ENCODE measurements at regions not wholly inside any gene's neighbourhood (a gene's known extent, or its start where the extent isn't known, plus 50 kb on each side); places are given as distances from the start of the nearest gene placed in this dataset.

DNA sequence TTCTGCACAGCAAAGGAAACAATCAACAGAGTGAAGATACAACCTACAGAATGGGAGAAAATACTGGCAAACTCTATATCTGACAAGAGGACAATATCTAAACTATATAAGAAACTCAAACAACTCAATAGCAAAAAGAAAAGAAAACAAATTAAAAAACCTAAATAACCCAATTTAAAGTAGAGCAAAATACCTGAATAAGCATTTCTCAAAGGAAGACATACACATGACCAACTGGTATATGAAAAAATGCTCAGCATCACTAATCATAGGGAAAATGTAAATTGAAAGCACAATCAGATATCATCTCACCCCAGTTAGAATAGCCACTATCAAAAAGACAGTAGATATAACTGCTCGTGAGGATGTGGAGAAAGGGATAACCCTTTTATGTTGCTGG, 87.8 kb upstream of the FOXA2 start:
- TF ChIP-seq, protein P1, sequence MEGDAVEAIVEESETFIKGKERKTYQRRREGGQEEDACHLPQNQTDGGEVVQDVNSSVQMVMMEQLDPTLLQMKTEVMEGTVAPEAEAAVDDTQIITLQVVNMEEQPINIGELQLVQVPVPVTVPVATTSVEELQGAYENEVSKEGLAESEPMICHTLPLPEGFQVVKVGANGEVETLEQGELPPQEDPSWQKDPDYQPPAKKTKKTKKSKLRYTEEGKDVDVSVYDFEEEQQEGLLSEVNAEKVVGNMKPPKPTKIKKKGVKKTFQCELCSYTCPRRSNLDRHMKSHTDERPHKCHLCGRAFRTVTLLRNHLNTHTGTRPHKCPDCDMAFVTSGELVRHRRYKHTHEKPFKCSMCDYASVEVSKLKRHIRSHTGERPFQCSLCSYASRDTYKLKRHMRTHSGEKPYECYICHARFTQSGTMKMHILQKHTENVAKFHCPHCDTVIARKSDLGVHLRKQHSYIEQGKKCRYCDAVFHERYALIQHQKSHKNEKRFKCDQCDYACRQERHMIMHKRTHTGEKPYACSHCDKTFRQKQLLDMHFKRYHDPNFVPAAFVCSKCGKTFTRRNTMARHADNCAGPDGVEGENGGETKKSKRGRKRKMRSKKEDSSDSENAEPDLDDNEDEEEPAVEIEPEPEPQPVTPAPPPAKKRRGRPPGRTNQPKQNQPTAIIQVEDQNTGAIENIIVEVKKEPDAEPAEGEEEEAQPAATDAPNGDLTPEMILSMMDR (IDR thresholded peaks at IDR 0.05), result no peak
- ATAC-seq (no peak), DNase-seq (no peak)
- H3K27me3 ChIP-seq (ENCODE audit: insufficient read depth in 3 of 3, low read length in 2 of 3), result peaks cover 0 to 3% (median 0%) of the 10 kb centered on the region in 3 donors
- H3K9me3 ChIP-seq, result peaks cover 3% of the 10 kb centered on the region
- no peaks in the 10 kb centered on the region for H3K4me1 ChIP-seq
- intact Hi-C loops (cut with DNase I), result no loop called here
- H3K36me3 ChIP-seq (ENCODE audit: insufficient read depth in 1 of 2, low read depth in 1 of 2), result no peaks in the 10 kb centered on the region
- 69 to 90% (median 87%) methylated on average over 1 of the region's 1 CpG for WGBS, 3 donors
- H3K4me3 ChIP-seq, result no peak overlapping the region
- no peak overlapping the region for H3K27ac ChIP-seq

DNA sequence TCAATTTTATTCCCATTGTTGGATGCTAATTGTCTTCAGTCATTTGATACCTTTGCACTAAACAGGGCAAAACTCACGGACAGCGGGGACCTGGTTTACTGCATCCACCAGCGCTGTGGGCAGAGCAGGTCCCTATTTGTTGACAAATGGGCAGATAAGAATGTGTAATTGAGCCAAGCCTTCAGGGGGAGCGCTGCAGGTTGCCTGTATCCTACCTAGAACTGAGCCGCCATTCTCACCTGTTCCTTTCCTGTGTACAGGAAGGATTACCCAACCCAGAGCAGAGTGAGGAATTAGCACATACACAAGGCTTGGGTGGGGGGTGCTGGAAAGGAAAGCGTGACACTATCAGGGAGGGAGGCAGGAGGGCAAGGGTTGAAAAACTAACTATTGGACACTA, 89.1 kb upstream of the FOXA2 start:
- Histone ChIP-seq H3K4me3 (no peak overlapping the region), H3K4me1 (no peaks in the 10 kb centered on the region), H3K27ac (no peak overlapping the region), H3K9me3 (peaks cover 3% of the 10 kb centered on the region), H3K36me3 (ENCODE audit: insufficient read depth in 1 of 2, low read depth in 1 of 2) (no peaks in the 10 kb centered on the region), H3K27me3 (ENCODE audit: insufficient read depth in 3 of 3, low read length in 2 of 3) (peaks cover 0 to 4% (median 0%) of the 10 kb centered on the region in 3 donors)
- DNase-seq (no peak), ATAC-seq (no peak)
- WGBS, 3 donors, result 83 to 87% (median 83%) methylated on average over 6 of the region's 6 CpGs
- intact Hi-C loops (cut with DNase I), result no loop called here
- TF ChIP-seq, protein P1 (IDR thresholded peaks at IDR 0.05), result no peak

DNA sequence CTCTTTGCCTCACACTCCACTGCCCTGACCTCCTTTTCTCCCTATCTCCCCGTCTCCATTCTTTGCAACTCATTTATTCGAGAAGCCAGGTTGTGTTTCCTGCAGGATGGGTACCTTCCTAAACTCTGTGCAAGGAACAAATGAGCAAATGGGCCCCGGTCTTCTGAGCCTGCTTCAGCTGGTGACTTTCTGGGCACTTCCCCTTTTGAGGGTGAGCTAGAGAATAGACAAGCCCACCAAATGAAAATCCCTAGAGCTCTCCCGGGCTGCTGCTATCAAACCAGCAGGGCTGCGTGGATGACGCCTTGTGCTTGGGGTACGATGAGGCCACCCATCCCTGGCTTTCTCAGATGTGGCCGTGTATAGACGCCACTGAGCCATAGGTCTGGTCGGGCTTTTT, 91.0 kb upstream of the FOXA2 start:
- intact Hi-C loops (cut with DNase I), result no loop called here
- DNase-seq, result no peak
- H3K4me3 ChIP-seq, result no peak overlapping the region
- H3K27me3 ChIP-seq (ENCODE audit: insufficient read depth in 3 of 3, low read length in 2 of 3), result peaks cover 0 to 4% (median 0%) of the 10 kb centered on the region in 3 donors
- no peaks in the 10 kb centered on the region for H3K4me1 ChIP-seq
- no peak for ATAC-seq
- TF ChIP-seq, protein P1 (IDR thresholded peaks at IDR 0.05), result no peak
- WGBS, 3 donors, result 75 to 80% (median 78%) methylated on average over 10 of the region's 10 CpGs
- no peak overlapping the region for H3K27ac ChIP-seq
- H3K9me3 ChIP-seq, result peaks cover 6% of the 10 kb centered on the region
- no peaks in the 10 kb centered on the region for H3K36me3 ChIP-seq (ENCODE audit: insufficient read depth in 1 of 2, low read depth in 1 of 2)

DNA sequence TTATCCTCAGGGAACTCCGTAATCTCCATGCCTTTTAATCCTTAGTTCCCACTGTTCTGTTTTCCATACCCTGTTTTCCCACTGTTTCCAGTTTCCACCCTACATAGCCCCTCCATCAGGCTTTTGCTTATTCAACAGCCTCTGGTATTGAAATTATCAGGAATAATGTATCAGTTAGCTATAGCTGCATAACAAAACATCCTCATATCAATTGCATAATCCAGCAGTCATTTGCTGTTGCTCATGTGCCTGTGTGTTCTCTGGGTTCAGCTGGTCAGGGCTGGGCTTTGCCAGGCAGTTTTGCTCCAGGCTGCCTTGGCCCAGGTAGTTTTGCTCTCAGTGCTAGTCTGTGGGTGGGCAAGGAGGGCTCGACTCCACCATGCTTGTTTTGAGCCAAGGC, 94.3 kb upstream of the FOXA2 start:
- H3K4me3 ChIP-seq, result no peak overlapping the region
- WGBS, 3 donors, result 87 to 97% (median 88%) methylated on average over 2 of the region's 2 CpGs
- H3K9me3 ChIP-seq, result peaks cover 3% of the 10 kb centered on the region
- no peak overlapping the region for H3K27ac ChIP-seq
- TF ChIP-seq, protein P1 (IDR thresholded peaks at IDR 0.05), result no peak
- no peaks in the 10 kb centered on the region for H3K36me3 ChIP-seq (ENCODE audit: insufficient read depth in 1 of 2, low read depth in 1 of 2)
- H3K4me1 ChIP-seq, result no peaks in the 10 kb centered on the region
- intact Hi-C loops (cut with DNase I), result no loop called here
- DNase-seq, result no peak
- H3K27me3 ChIP-seq (ENCODE audit: insufficient read depth in 3 of 3, low read length in 2 of 3), result peaks cover 0 to 4% (median 0%) of the 10 kb centered on the region in 3 donors
- no peak for ATAC-seq

DNA sequence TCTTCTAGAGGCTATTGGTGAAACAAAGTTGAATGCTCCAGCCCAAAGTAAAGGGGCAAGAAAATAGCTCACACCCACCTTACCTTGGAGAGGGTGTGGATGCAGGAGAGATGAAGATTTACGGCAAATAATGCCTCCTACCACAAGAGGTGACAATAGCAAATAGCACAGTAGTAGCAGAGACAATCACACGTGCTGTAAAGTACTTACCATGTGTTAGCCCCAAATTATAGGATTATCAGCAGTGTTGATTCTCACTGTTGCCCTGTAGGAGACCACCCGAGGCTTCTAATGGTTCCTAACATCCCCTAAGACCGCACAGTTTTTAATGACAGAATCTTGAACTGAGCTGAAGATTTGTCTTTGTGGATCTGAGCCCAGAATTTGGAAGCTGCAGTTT, 94.8 kb upstream of the FOXA2 start:
- Histone ChIP-seq H3K36me3 (ENCODE audit: insufficient read depth in 1 of 2, low read depth in 1 of 2) (no peaks in the 10 kb centered on the region), H3K4me1 (no peaks in the 10 kb centered on the region), H3K4me3 (no peak overlapping the region), H3K27me3 (ENCODE audit: insufficient read depth in 3 of 3, low read length in 2 of 3) (peaks cover 0 to 4% (median 0%) of the 10 kb centered on the region in 3 donors), H3K27ac (no peak overlapping the region), H3K9me3 (peaks cover 3% of the 10 kb centered on the region)
- intact Hi-C loops (cut with DNase I), result no loop called here
- WGBS, 3 donors, result 40 to 47% (median 46%) methylated on average over 4 of the region's 4 CpGs
- DNase-seq (no peak), ATAC-seq (no peak)
- TF ChIP-seq, protein P1 (IDR thresholded peaks at IDR 0.05), result no peak

Measured in psoas muscle (tissue), 7 donors.